H9 (cell line): ENCODE measurements at regions not wholly inside any gene's neighbourhood (a gene's known extent, or its start where the extent isn't known, plus 50 kb on each side); places are given as distances from the start of the nearest gene placed in this dataset.
"Not testable (repeated sequence)": the region's sequence is repeated elsewhere in the genome, so short reads cannot be mapped to it uniquely, and the experiment has no call there.

Experiments used
- DNase-seq: peaks from one replicate; pipeline ENCODE4 v3.0.0-alpha.2; 2017
- H2AFZ ChIP-seq: one replicate; pipeline ENCODE4 v1.6.1; 2013; ENCODE audit warnings: mild to moderate bottlenecking, low read length, control low read depth, moderate library complexity
- H2AK5ac ChIP-seq: 2 replicates; pipeline ENCODE4 v1.6.1; 2013; ENCODE audit warnings: low read length, control low read depth, mixed read lengths; ENCODE audit not compliant: insufficient read length
- H2BK120ac ChIP-seq: one replicate; pipeline ENCODE4 v1.6.1; 2013; ENCODE audit warnings: low read depth, mild to moderate bottlenecking, low read length, control low read depth, inconsistent platforms; ENCODE audit not compliant: poor library complexity, severe bottlenecking
- H2BK12ac ChIP-seq: 2 replicates; pipeline ENCODE4 v1.6.1; 2013; ENCODE audit warnings: low read length, control low read depth, mixed read lengths, low read depth; ENCODE audit not compliant: insufficient read length
- H2BK15ac ChIP-seq: 2 replicates; pipeline ENCODE4 v1.6.1; 2013; ENCODE audit warnings: low read depth, low read length, control low read depth
- H2BK20ac ChIP-seq: one replicate; pipeline ENCODE4 v1.6.1; 2013; ENCODE audit warnings: low read depth, mild to moderate bottlenecking, low read length, control low read depth, inconsistent platforms; ENCODE audit not compliant: poor library complexity, severe bottlenecking
- H2BK5ac ChIP-seq: 2 replicates; pipeline ENCODE4 v1.6.1; 2013; ENCODE audit warnings: low read length, control low read depth, mixed read lengths; ENCODE audit not compliant: insufficient read length
- H3K14ac ChIP-seq: 2 replicates; pipeline ENCODE4 v1.6.1; 2013; ENCODE audit warnings: low read length, control low read depth; ENCODE audit not compliant: insufficient read depth
- H3K18ac ChIP-seq: 2 replicates; pipeline ENCODE4 v1.6.1; 2013; ENCODE audit warnings: low read depth, mild to moderate bottlenecking, mixed read lengths, low read length, control low read depth; ENCODE audit not compliant: insufficient read length
- H3K23ac ChIP-seq: 2 replicates; pipeline ENCODE4 v1.6.1; 2013; ENCODE audit warnings: low read length, control low read depth, mixed read lengths, low read depth; ENCODE audit not compliant: insufficient read length
- H3K23me2 ChIP-seq: 2 replicates; pipeline ENCODE4 v1.6.1; 2013; ENCODE audit warnings: low read depth, mild to moderate bottlenecking, mixed read lengths, low read length, control low read depth; ENCODE audit not compliant: insufficient read length, poor library complexity, severe bottlenecking
- H3K27ac ChIP-seq: 2 replicates; pipeline ENCODE4 v1.5.1; 2013; ENCODE audit warnings: low read length, control low read depth, mixed read lengths, low read depth; ENCODE audit not compliant: insufficient read length
- H3K27me3 ChIP-seq: 2 replicates; pipeline ENCODE4 v1.6.1; 2013; ENCODE audit warnings: low read length, control low read depth, inconsistent platforms; ENCODE audit not compliant: insufficient read depth
- H3K4ac ChIP-seq: 2 replicates; pipeline ENCODE4 v1.6.1; 2013; ENCODE audit warnings: low read depth, mild to moderate bottlenecking, control low read depth, inconsistent platforms, low read length, moderate library complexity
- H3K4me1 ChIP-seq: 2 replicates; pipeline ENCODE4 v1.6.1; 2013; ENCODE audit warnings: low read length, control low read depth, inconsistent platforms; ENCODE audit not compliant: insufficient read depth
- H3K4me2 ChIP-seq: 2 replicates; pipeline ENCODE4 v1.6.1; 2013; ENCODE audit warnings: low read length, control low read depth, mixed read lengths; ENCODE audit not compliant: insufficient read length, insufficient read depth
- H3K56ac ChIP-seq: 2 replicates; pipeline ENCODE4 v1.6.1; 2013; ENCODE audit warnings: low read depth, mild to moderate bottlenecking, mixed read lengths, low read length, control low read depth; ENCODE audit not compliant: insufficient read length
- H3K79me1 ChIP-seq: 2 replicates; pipeline ENCODE4 v1.6.1; 2013; ENCODE audit warnings: low read depth, mild to moderate bottlenecking, moderate library complexity, low read length, control low read depth, inconsistent platforms; ENCODE audit not compliant: insufficient read depth, poor library complexity, severe bottlenecking
- H3K79me2 ChIP-seq: 2 replicates; pipeline ENCODE4 v1.6.1; 2013; ENCODE audit warnings: low read length, control low read depth, inconsistent platforms; ENCODE audit not compliant: insufficient read depth
- H3K9ac ChIP-seq: 2 replicates; pipeline ENCODE4 v1.6.1; 2013; ENCODE audit warnings: low read length, control low read depth, mixed read lengths; ENCODE audit not compliant: insufficient read length; ENCODE audit errors: extremely low read depth
- H3K9me3 ChIP-seq: one replicate; pipeline ENCODE4 v1.6.1; 2013; ENCODE audit warnings: low read depth, low read length, inconsistent platforms; ENCODE audit not compliant: control insufficient read depth
- H3T11ph ChIP-seq: one replicate; pipeline ENCODE4 v1.6.1; 2013; ENCODE audit warnings: mild to moderate bottlenecking, low read length, control low read depth, inconsistent platforms
- H4K20me1 ChIP-seq: one replicate; pipeline ENCODE4 v1.6.1; 2013; ENCODE audit not compliant: control insufficient read depth, insufficient read length, insufficient read depth
- H4K5ac ChIP-seq: 2 replicates; pipeline ENCODE4 v1.6.1; 2013; ENCODE audit warnings: low read depth, mild to moderate bottlenecking, mixed read lengths, low read length, control low read depth; ENCODE audit not compliant: insufficient read length
- H4K8ac ChIP-seq: replicated peaks from 2 replicates; pipeline ENCODE4 v1.6.1; 2013; ENCODE audit warnings: low read length, control low read depth, mixed read lengths, low read depth; ENCODE audit not compliant: insufficient read length
- H4K91ac ChIP-seq: 2 replicates; pipeline ENCODE4 v1.6.1; 2013; ENCODE audit warnings: low read depth, mild to moderate bottlenecking, moderate library complexity, mixed read lengths, low read length, control low read depth; ENCODE audit not compliant: insufficient read length
- H3K27ac Mint-ChIP-seq, 3 experiments: 2 replicates in 2 of 3; 3 replicates in 1 of 3; pipeline ENCODE4 v1.8.0; 2020 to 2021; ENCODE audit warnings: mixed read lengths in 3 of 3, mild to moderate bottlenecking in 1 of 3, moderate library complexity in 1 of 3
- H3K27me3 Mint-ChIP-seq: 2 replicates; pipeline ENCODE4 v1.8.0; 2021; ENCODE audit warnings: low read depth, mild to moderate bottlenecking, moderate library complexity, mixed read lengths
- H3K36me3 Mint-ChIP-seq, 3 experiments: 2 replicates in 2 of 3; 3 replicates in 1 of 3; pipeline ENCODE4 v1.8.0; 2020 to 2021; ENCODE audit warnings: low read depth in 3 of 3, mixed read lengths in 3 of 3; ENCODE audit not compliant: insufficient read depth in 1 of 3
- H3K4me1 Mint-ChIP-seq, 2 experiments: 2 replicates each; pipeline ENCODE4 v1.8.0; 2020; ENCODE audit warnings: mixed read lengths in 2 of 2
- H3K4me3 Mint-ChIP-seq, 2 experiments: 2 replicates in 1 of 2; 3 replicates in 1 of 2; pipeline ENCODE4 v1.8.0; 2020 to 2021; ENCODE audit warnings: mild to moderate bottlenecking in 2 of 2, mixed read lengths in 2 of 2, moderate library complexity in 1 of 2
- H3K9me3 Mint-ChIP-seq, 2 experiments: 2 replicates in 1 of 2; 3 replicates in 1 of 2; pipeline ENCODE4 v1.8.0; 2020; ENCODE audit warnings: mild to moderate bottlenecking in 2 of 2, mixed read lengths in 2 of 2, moderate library complexity in 1 of 2
- WGBS: extraction: QIAGEN DNeasy Blood & Tissue Kit; methylation state at CpG from one replicate; pipeline ENCODE4 v1.1.7; 2013; ENCODE audit warnings: missing lambda C conversion rate, low lambda C conversion rate, mixed read lengths; ENCODE audit not compliant: insufficient read length; ENCODE audit errors: extremely low coverage; 5-methylcytosine and 5-hydroxymethylcytosine counted together
- TF ChIP-seq, protein P1 (sequence below): fragments of 200-600 bp; sonication (generic); conservative IDR thresholded peaks from 3 replicates; pipeline ENCODE4 v1.8.0; 2021; ENCODE audit warnings: antibody characterized with exemption, mild to moderate bottlenecking

DNA sequence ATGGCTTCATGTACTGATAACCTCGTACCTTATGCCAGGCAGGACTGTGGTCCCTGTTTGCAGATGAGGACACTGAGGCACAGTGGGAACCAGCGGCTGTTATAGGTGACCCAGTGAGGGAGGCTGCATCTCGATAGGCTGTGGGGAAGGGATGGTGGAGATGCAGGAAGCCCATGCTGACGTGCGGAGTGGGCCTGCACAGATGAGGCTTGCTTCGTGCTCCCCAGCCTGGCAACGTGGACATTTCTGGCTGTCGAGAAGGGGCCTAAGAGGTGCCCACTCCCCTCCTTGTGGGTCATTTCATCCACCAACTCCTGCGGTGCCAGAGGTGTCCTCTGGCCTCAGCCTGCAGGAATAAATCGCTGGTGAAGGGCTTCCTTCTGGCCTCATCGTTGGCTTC is 107.4 kb downstream of the SLC25A47 start:
- no peak for DNase-seq
- Histone ChIP-seq H3K79me2 (no peaks in the 10 kb centered on the region), H3K4ac (no peak overlapping the region), H2BK5ac (no peak overlapping the region), H2BK15ac (no peak overlapping the region), H3K18ac (no peak overlapping the region), H2BK120ac (no peak overlapping the region), H2BK12ac (no peak overlapping the region), H3K27ac (no peak overlapping the region), H4K5ac (no peak overlapping the region), H3K23me2 (no peaks in the 10 kb centered on the region), H3K9ac (no peak overlapping the region), H3K4me1 (no peaks in the 10 kb centered on the region), H3K27me3 (no peaks in the 10 kb centered on the region), H4K91ac (no peak overlapping the region), H3K79me1 (no peaks in the 10 kb centered on the region), H4K8ac (no peak overlapping the region), H4K20me1 (no peaks in the 10 kb centered on the region), H2AFZ (no peak overlapping the region), H3K14ac (no peak overlapping the region), H3K23ac (no peak overlapping the region), H2AK5ac (no peak overlapping the region), H3T11ph (no peak overlapping the region), H2BK20ac (no peak overlapping the region), H3K9me3 (no peaks in the 10 kb centered on the region), H3K56ac (no peak overlapping the region), H3K4me2 (no peak overlapping the region)
- Mint-ChIP-seq H3K36me3 (no peaks in the 10 kb centered on the region), H3K27me3 (no peaks in the 10 kb centered on the region), H3K9me3 (no peaks in the 10 kb centered on the region), H3K4me1 (peaks cover 11 to 12% of the 10 kb centered on the region in 2 experiments), H3K27ac (no peak overlapping the region), H3K4me3 (no peak overlapping the region)
- TF ChIP-seq, protein P1, sequence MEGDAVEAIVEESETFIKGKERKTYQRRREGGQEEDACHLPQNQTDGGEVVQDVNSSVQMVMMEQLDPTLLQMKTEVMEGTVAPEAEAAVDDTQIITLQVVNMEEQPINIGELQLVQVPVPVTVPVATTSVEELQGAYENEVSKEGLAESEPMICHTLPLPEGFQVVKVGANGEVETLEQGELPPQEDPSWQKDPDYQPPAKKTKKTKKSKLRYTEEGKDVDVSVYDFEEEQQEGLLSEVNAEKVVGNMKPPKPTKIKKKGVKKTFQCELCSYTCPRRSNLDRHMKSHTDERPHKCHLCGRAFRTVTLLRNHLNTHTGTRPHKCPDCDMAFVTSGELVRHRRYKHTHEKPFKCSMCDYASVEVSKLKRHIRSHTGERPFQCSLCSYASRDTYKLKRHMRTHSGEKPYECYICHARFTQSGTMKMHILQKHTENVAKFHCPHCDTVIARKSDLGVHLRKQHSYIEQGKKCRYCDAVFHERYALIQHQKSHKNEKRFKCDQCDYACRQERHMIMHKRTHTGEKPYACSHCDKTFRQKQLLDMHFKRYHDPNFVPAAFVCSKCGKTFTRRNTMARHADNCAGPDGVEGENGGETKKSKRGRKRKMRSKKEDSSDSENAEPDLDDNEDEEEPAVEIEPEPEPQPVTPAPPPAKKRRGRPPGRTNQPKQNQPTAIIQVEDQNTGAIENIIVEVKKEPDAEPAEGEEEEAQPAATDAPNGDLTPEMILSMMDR, result no peak
- WGBS, result no CpG with 5 or more reads among the region's 11 CpGs

- peaks cover 5 to 14% of the 10 kb centered on the region in 2 experiments; a peak in 2 of 4 replicates for H3K4me1 Mint-ChIP-seq
- not testable (repeated sequence) for H4K8ac ChIP-seq, H2BK20ac ChIP-seq, H4K91ac ChIP-seq, H3K4me3 Mint-ChIP-seq, H3K4ac ChIP-seq, H3K18ac ChIP-seq, H3K23ac ChIP-seq, H2BK12ac ChIP-seq, H2BK15ac ChIP-seq, DNase-seq, H4K5ac ChIP-seq, H3K36me3 Mint-ChIP-seq, H3K27ac ChIP-seq, H3K4me1 ChIP-seq, H4K20me1 ChIP-seq, H3K27ac Mint-ChIP-seq, H3K9me3 Mint-ChIP-seq, H3T11ph ChIP-seq, H3K79me2 ChIP-seq, H2AFZ ChIP-seq, H3K27me3 Mint-ChIP-seq, H3K9ac ChIP-seq, H3K56ac ChIP-seq, H2BK5ac ChIP-seq, H3K4me2 ChIP-seq, H3K79me1 ChIP-seq, H3K9me3 ChIP-seq, H3K23me2 ChIP-seq, H3K14ac ChIP-seq, H2AK5ac ChIP-seq, H2BK120ac ChIP-seq, H3K27me3 ChIP-seq
- no CpG with 5 or more reads among the region's 4 CpGs for WGBS
These were observed 108.3 kb downstream of the SLC25A47 start for GRCh38 chr14:100431461-100431860.
